Astrocyte (in vitro differentiated cells and primary cell): ENCODE measurements at regions not wholly inside any gene's neighbourhood (a gene's known extent, or its start where the extent isn't known, plus 50 kb on each side); places are given as distances from the start of the nearest gene placed in this dataset.

Experiments
- DNase-seq: peaks from one replicate; pipeline ENCODE4 v3.0.0-alpha.2; 2010; ENCODE audit warnings: low read depth
- FAIRE-seq: peaks from 2 replicates; lab custom pipeline; 2011; peaks lifted over from hg19 to GRCh38; lab: Jason Lieb, UNC
- H2AFZ ChIP-seq: 2 replicates; pipeline ENCODE4 v1.6.0; 2012; ENCODE audit warnings: low read depth, low read length, inconsistent platforms
- H3K27ac ChIP-seq: 2 replicates; pipeline ENCODE4 v1.5.1; 2011; ENCODE audit warnings: low read depth, low read length, inconsistent platforms
- H3K27me3 ChIP-seq: 2 replicates; pipeline ENCODE4 v1.6.0; 2011; ENCODE audit warnings: low read length, inconsistent platforms; ENCODE audit not compliant: insufficient read depth
- H3K36me3 ChIP-seq: 2 replicates; pipeline ENCODE4 v1.5.1; 2011; ENCODE audit warnings: low read length, inconsistent platforms; ENCODE audit not compliant: insufficient read depth
- H3K4me1 ChIP-seq: 2 replicates; pipeline ENCODE4 v1.5.1; 2011; ENCODE audit warnings: low read length, inconsistent platforms; ENCODE audit not compliant: insufficient read depth
- H3K4me2 ChIP-seq: 2 replicates; pipeline ENCODE4 v1.6.0; 2012; ENCODE audit warnings: low read length, inconsistent platforms
- H3K4me3 ChIP-seq: 2 replicates; pipeline ENCODE4 v1.5.1; 2011; ENCODE audit warnings: low read depth, mild to moderate bottlenecking, low read length, inconsistent platforms; ENCODE audit not compliant: insufficient read depth
- H3K79me2 ChIP-seq: 2 replicates; pipeline ENCODE4 v1.6.0; 2012; ENCODE audit warnings: mild to moderate bottlenecking, low read length, inconsistent platforms; ENCODE audit not compliant: insufficient read depth
- H3K9ac ChIP-seq: 2 replicates; pipeline ENCODE4 v1.6.0; 2012; ENCODE audit warnings: mild to moderate bottlenecking, low read length, inconsistent platforms
- H3K9me3 ChIP-seq: 2 replicates; pipeline ENCODE4 v1.5.1; 2012; ENCODE audit warnings: low read depth, mild to moderate bottlenecking, low read length, inconsistent platforms; ENCODE audit not compliant: insufficient read depth
- H4K20me1 ChIP-seq: 2 replicates; pipeline ENCODE4 v1.6.0; 2012; ENCODE audit warnings: low read length, inconsistent platforms; ENCODE audit not compliant: insufficient read depth
- H3K27ac Mint-ChIP-seq: one replicate; pipeline ENCODE4 v1.8.0; 2021; ENCODE audit warnings: mild to moderate bottlenecking, mixed read lengths; ENCODE audit not compliant: unreplicated experiment
- H3K27me3 Mint-ChIP-seq: one replicate; pipeline ENCODE4 v1.8.0; 2021; ENCODE audit warnings: low read depth, mixed read lengths; ENCODE audit not compliant: unreplicated experiment
- H3K36me3 Mint-ChIP-seq: one replicate; pipeline ENCODE4 v1.8.0; 2021; ENCODE audit warnings: low read depth, mixed read lengths; ENCODE audit not compliant: unreplicated experiment
- H3K4me1 Mint-ChIP-seq: one replicate; pipeline ENCODE4 v1.8.0; 2021; ENCODE audit warnings: low read depth, mixed read lengths; ENCODE audit not compliant: unreplicated experiment
- H3K4me3 Mint-ChIP-seq: one replicate; pipeline ENCODE4 v1.8.0; 2021; ENCODE audit warnings: mild to moderate bottlenecking, moderate library complexity, mixed read lengths; ENCODE audit not compliant: unreplicated experiment
- H3K9me3 Mint-ChIP-seq: one replicate; pipeline ENCODE4 v1.8.0; 2021; ENCODE audit warnings: mild to moderate bottlenecking, mixed read lengths; ENCODE audit not compliant: unreplicated experiment
- EZH2 ChIP-seq: IDR thresholded peaks from 2 replicates; pipeline ENCODE4 v1.6.1; 2012; ENCODE audit warnings: mild to moderate bottlenecking, low read length, inconsistent platforms; ENCODE audit not compliant: insufficient read depth
- TF ChIP-seq, protein P1 (sequence below): IDR thresholded peaks from 2 replicates; pipeline ENCODE4 v1.5.1; 2011; ENCODE audit warnings: low read depth, mild to moderate bottlenecking, inconsistent platforms, low read length, moderate library complexity; ENCODE audit not compliant: insufficient read depth

DNA sequence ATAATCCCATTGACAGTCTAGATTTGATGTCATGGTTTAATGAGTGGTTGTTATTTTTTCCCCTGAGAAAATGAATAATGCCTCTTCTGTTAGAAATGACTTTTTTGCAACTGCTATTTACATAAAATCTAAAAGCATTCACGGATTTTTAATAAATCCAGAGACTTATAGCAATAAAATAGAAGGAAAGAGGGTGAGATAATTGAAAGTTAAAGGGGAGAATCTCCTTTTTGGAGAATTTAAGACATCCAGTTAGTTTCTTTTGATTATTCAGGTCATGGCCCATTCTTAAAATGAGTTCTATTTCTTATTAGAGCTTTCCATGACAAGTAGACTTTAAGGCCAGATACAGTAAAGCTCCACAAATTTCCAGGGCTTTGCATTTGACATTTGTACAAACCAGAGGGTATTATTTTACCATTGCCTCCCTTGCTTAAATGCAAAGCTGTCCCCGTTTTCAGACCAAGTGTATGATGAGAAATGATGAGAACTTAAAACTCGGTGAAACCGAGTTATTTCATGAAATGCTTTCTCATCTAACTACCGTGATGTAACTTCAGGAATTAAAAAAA lies 789.0 kb upstream of the SOX9 start:
- no peaks in the 10 kb centered on the region for H4K20me1 ChIP-seq
- no peak overlapping the region for H3K4me3 Mint-ChIP-seq
- no peaks in the 10 kb centered on the region for H3K27me3 Mint-ChIP-seq
- no peaks in the 10 kb centered on the region for H3K9me3 ChIP-seq
- no peak overlapping the region for H2AFZ ChIP-seq
- H3K9ac ChIP-seq, result no peak overlapping the region
- H3K4me3 ChIP-seq, result no peak overlapping the region
- H3K36me3 Mint-ChIP-seq, result no peaks in the 10 kb centered on the region
- TF ChIP-seq, protein P1, sequence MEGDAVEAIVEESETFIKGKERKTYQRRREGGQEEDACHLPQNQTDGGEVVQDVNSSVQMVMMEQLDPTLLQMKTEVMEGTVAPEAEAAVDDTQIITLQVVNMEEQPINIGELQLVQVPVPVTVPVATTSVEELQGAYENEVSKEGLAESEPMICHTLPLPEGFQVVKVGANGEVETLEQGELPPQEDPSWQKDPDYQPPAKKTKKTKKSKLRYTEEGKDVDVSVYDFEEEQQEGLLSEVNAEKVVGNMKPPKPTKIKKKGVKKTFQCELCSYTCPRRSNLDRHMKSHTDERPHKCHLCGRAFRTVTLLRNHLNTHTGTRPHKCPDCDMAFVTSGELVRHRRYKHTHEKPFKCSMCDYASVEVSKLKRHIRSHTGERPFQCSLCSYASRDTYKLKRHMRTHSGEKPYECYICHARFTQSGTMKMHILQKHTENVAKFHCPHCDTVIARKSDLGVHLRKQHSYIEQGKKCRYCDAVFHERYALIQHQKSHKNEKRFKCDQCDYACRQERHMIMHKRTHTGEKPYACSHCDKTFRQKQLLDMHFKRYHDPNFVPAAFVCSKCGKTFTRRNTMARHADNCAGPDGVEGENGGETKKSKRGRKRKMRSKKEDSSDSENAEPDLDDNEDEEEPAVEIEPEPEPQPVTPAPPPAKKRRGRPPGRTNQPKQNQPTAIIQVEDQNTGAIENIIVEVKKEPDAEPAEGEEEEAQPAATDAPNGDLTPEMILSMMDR, result no peak
- TF ChIP-seq EZH2, result no peak
- H3K27me3 ChIP-seq, result no peaks in the 10 kb centered on the region
- DNase-seq, result no peak
- peaks cover 9% of the 10 kb centered on the region for H3K4me1 ChIP-seq
- no peak overlapping the region for H3K27ac Mint-ChIP-seq
- no peaks in the 10 kb centered on the region for H3K9me3 Mint-ChIP-seq
- FAIRE-seq, result no peak
- H3K4me2 ChIP-seq, result no peak overlapping the region
- H3K27ac ChIP-seq, result no peak overlapping the region
- no peaks in the 10 kb centered on the region for H3K36me3 ChIP-seq
- peaks cover 6% of the 10 kb centered on the region for H3K4me1 Mint-ChIP-seq
- no peaks in the 10 kb centered on the region for H3K79me2 ChIP-seq

DNA sequence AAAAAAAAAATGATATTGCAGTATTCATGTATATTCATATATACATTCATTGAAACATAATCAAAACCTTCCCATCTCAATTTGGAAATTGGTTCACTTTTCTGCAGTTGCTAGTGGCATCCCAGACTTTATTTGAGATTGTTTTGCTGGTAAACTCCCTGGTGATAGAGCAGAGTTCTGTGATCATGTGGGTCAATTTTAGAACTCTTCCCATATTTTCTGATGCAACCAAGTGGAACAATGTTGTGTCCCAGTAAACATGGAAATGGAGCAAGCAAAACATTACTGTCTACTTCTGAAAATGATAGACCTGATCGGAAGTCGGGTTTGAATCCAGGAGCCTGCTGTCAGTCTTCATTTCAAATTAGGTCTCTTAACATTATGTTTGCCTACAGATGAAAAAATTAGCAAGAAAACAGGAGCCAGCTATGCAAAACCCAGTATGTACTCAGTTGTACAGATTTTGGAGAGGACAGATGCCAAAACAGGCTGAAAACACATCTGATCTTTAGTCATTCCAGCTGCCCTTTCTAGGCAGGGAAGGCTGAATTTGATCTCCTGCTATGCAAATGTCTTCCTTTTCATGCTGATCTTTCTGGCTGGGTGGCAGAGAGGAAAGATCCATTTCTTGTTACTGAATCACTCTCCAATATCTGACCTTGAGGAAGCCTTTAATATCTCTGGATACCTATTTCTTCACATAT lies 786.6 kb upstream of the SOX9 start:
- H3K36me3 ChIP-seq, result no peaks in the 10 kb centered on the region
- no peaks in the 10 kb centered on the region for H3K27me3 ChIP-seq
- H3K9ac ChIP-seq, result no peak overlapping the region
- H3K4me2 ChIP-seq, result no peak overlapping the region
- H3K4me1 Mint-ChIP-seq, result peaks cover 6% of the 10 kb centered on the region
- DNase-seq (no peak), FAIRE-seq (no peak)
- no peaks in the 10 kb centered on the region for H4K20me1 ChIP-seq
- H3K4me3 Mint-ChIP-seq, result no peak overlapping the region
- no peaks in the 10 kb centered on the region for H3K27me3 Mint-ChIP-seq
- no peak overlapping the region for H2AFZ ChIP-seq
- no peaks in the 10 kb centered on the region for H3K4me1 ChIP-seq
- no peaks in the 10 kb centered on the region for H3K9me3 ChIP-seq
- H3K4me3 ChIP-seq, result no peak overlapping the region
- no peaks in the 10 kb centered on the region for H3K79me2 ChIP-seq
- no peaks in the 10 kb centered on the region for H3K9me3 Mint-ChIP-seq
- no peaks in the 10 kb centered on the region for H3K36me3 Mint-ChIP-seq
- TF ChIP-seq, protein P1, result no peak
- no peak for TF ChIP-seq EZH2
- H3K27ac ChIP-seq, result no peak overlapping the region
- no peak overlapping the region for H3K27ac Mint-ChIP-seq

DNA sequence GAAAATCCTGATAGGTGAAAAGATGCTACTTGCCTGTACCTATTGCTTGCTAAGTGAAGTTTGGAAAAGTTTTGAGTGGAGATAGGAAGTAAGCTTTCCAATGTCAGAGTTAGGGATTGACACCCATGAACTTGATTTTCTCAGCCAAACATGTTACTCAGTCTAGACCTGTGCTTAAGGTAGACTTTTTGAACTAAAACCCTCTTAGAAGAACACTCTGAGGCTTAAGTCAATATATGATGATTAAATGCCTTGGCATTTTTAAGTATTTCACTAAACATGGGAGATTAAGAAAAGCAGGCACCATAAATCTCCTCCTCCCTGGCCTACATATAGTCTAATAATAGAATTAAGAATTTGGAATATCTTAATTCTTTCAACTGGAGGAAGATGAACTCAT lies 785.6 kb upstream of the SOX9 start:
- H2AFZ ChIP-seq, result no peak overlapping the region
- H4K20me1 ChIP-seq, result no peaks in the 10 kb centered on the region
- H3K9ac ChIP-seq, result no peak overlapping the region
- H3K4me1 ChIP-seq, result no peaks in the 10 kb centered on the region
- Mint-ChIP-seq H3K9me3 (no peaks in the 10 kb centered on the region), H3K27ac (no peak overlapping the region), H3K4me1 (peaks cover 6% of the 10 kb centered on the region), H3K4me3 (no peak overlapping the region), H3K36me3 (no peaks in the 10 kb centered on the region), H3K27me3 (no peaks in the 10 kb centered on the region)
- no peaks in the 10 kb centered on the region for H3K27me3 ChIP-seq
- no peaks in the 10 kb centered on the region for H3K9me3 ChIP-seq
- H3K4me3 ChIP-seq, result no peak overlapping the region
- TF ChIP-seq, protein P1, result no peak
- no peak for TF ChIP-seq EZH2
- H3K4me2 ChIP-seq, result no peak overlapping the region
- DNase-seq, result no peak
- H3K36me3 ChIP-seq, result no peaks in the 10 kb centered on the region
- H3K79me2 ChIP-seq, result no peaks in the 10 kb centered on the region
- FAIRE-seq, result no peak
- no peak overlapping the region for H3K27ac ChIP-seq
